OCI-LY1 (cell line): ENCODE measurements at regions not wholly inside any gene's neighbourhood (a gene's known extent, or its start where the extent isn't known, plus 50 kb on each side); places are given as distances from the start of the nearest gene placed in this dataset.

ENCODE experiments used
- CTCF ChIP-seq: fragments of 200-600 bp; sonication (generic), shearing (Covaris generic); IDR thresholded peaks from 2 replicates; pipeline ENCODE4 v1.5.1; 2017; ENCODE audit warnings: mild to moderate bottlenecking, antibody characterized with exemption, low read length, moderate library complexity, mixed read lengths
- EZH2 ChIP-seq: fragments of 200-600 bp; sonication (generic), shearing (Covaris generic); IDR thresholded peaks from 2 replicates; pipeline ENCODE4 v1.8.0; 2017; ENCODE audit warnings: borderline replicate concordance, mixed run types, mild to moderate bottlenecking, antibody characterized with exemption, low read length, moderate library complexity, mixed read lengths

- no peak for TF ChIP-seq EZH2
- TF ChIP-seq CTCF: no peak
These were observed 514.1 kb downstream of the CPS1 start for GRCh38 chr2:211070547-211070946.
